CD4-positive, alpha-beta T cell treated with Interleukin-2 at 100 ng/mL for 4 hours (primary cell): ENCODE measurements at regions not wholly inside any gene's neighbourhood (a gene's known extent, or its start where the extent isn't known, plus 50 kb on each side); places are given as distances from the start of the nearest gene placed in this dataset.

Experiments
- DNase-seq: peaks from one replicate; pipeline ENCODE4 v3.0.0-alpha.2; 2020; ENCODE audit warnings: low spot score

GRCh38 chr6:166774770-166775169 is 147.7 kb upstream of the RPS6KA2 start:
- DNase-seq, result no peak

- no peak for DNase-seq
These were observed 147.2 kb upstream of the RPS6KA2 start for GRCh38 chr6:166774292-166774691.

- DNase-seq, result no peak
These were observed 145.5 kb upstream of the RPS6KA2 start for GRCh38 chr6:166772518-166772917.

- no peak for DNase-seq
These were observed 144.7 kb upstream of the RPS6KA2 start for GRCh38 chr6:166771701-166772100.

- no peak for DNase-seq
These were observed 143.4 kb upstream of the RPS6KA2 start for GRCh38 chr6:166770216-166771116.

- no peak for DNase-seq
These were observed 142.6 kb upstream of the RPS6KA2 start for GRCh38 chr6:166769648-166770047.

- DNase-seq, result no peak
These were observed 141.7 kb upstream of the RPS6KA2 start for GRCh38 chr6:166768761-166769160.

GRCh38 chr6:166767230-166767629 is 140.2 kb upstream of the RPS6KA2 start:
- no peak for DNase-seq

- no peak for DNase-seq
These were observed 139.7 kb upstream of the RPS6KA2 start for GRCh38 chr6:166766769-166767168.

GRCh38 chr6:166765234-166765541 is 138.1 kb upstream of the RPS6KA2 start:
- DNase-seq, result no peak

GRCh38 chr6:166764473-166765233 is 137.6 kb upstream of the RPS6KA2 start:
- DNase-seq, result no peak

GRCh38 chr6:166763606-166764472 is 136.8 kb upstream of the RPS6KA2 start:
- DNase-seq, result no peak

GRCh38 chr6:166761801-166762200 is 134.8 kb upstream of the RPS6KA2 start:
- DNase-seq, result no peak

- DNase-seq, result peak; percentile 53
These were observed 133.2 kb upstream of the RPS6KA2 start for GRCh38 chr6:166760288-166760687.

GRCh38 chr6:166758136-166758704 is 131.2 kb upstream of the RPS6KA2 start:
- no peak for DNase-seq

- DNase-seq, result no peak
These were observed 130.4 kb upstream of the RPS6KA2 start for GRCh38 chr6:166757232-166758135.

- DNase-seq, result no peak
These were observed 127.4 kb upstream of the RPS6KA2 start for GRCh38 chr6:166754218-166755030.

GRCh38 chr6:166752928-166753721 is 126.1 kb upstream of the RPS6KA2 start:
- DNase-seq, result no peak

- no peak for DNase-seq
These were observed 125.0 kb upstream of the RPS6KA2 start for GRCh38 chr6:166752097-166752496.
